Mesothelial cell of epicardium (in vitro differentiated cells): ENCODE measurements at regions not wholly inside any gene's neighbourhood (a gene's known extent, or its start where the extent isn't known, plus 50 kb on each side); places are given as distances from the start of the nearest gene placed in this dataset.

Experiments used
- DNase-seq, 2 experiments: peaks; one replicate each; pipeline ENCODE4 v3.0.0; 2021; ENCODE audit warnings: low spot score in 2 of 2; ENCODE audit not compliant: unreplicated experiment in 2 of 2
- H3K27ac Mint-ChIP-seq: 2 replicates; pipeline ENCODE4 v1.8.0; 2021; ENCODE audit warnings: mixed read lengths
- H3K27me3 Mint-ChIP-seq: 2 replicates; pipeline ENCODE4 v1.8.0; 2021; ENCODE audit warnings: low read depth, mixed read lengths
- H3K36me3 Mint-ChIP-seq: 2 replicates; pipeline ENCODE4 v1.8.0; 2021; ENCODE audit warnings: mixed read lengths
- H3K4me1 Mint-ChIP-seq: 2 replicates; pipeline ENCODE4 v1.8.0; 2021; ENCODE audit warnings: mixed read lengths
- H3K4me3 Mint-ChIP-seq: 2 replicates; pipeline ENCODE4 v1.8.0; 2021; ENCODE audit warnings: mild to moderate bottlenecking, moderate library complexity, mixed read lengths
- H3K9me3 Mint-ChIP-seq: 2 replicates; pipeline ENCODE4 v1.8.0; 2021; ENCODE audit warnings: mixed read lengths
- TF ChIP-seq, protein P1 (sequence below): fragments of 200-600 bp; sonication (generic); IDR thresholded peaks from one replicate; pipeline ENCODE4 v1.5.0; 2021; ENCODE audit warnings: antibody characterized with exemption; ENCODE audit not compliant: unreplicated experiment

DNA sequence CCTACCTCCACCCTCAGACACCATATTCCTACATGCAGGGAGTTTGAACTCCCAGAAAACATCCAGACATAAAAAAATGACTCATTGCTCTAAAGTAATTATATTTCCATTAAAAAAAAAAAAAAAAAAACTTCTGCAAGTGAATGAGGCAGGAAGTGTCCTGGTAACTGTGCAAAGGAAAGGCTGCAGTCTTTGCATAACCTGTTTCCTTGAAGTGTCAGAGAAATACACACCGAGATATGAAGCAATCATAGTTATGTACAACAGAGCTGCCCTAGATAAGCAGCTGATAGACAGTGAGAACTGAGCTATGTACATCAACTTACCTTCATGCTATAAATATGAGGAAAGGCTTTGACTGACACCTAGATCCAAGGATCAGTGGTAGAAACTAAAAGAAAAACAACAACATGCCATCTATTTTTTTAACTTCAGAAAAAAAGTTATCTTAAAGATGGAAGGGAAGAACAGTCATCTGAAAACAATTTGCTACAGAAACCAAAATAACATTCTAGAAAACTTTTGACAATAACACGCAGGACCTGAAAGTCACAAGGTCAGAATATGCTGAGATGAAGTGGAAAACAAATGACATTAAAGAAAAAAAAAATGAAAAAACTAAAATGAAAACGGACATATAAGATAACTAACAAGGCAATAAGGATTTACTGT, 263.2 kb downstream of the SEC23A start:
- H3K27ac Mint-ChIP-seq, result no peak overlapping the region

DNA sequence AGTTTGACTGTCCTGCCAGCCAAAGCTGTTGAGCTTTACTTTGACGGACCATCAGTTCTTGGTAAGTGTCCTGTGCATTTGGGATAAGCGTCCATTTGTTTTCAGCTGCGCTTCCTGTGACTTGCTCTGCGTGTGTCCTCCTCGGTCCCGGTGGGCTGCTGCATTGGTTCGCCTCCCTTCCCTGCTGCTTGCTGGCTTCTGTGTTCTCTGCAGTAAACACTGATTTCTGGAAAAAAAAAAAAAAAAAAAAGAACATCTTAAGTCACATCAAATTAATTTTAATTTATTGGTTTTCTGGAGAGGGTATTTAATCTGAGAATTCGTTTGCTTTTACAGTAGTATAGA, 264.1 kb downstream of the SEC23A start:
- Mint-ChIP-seq H3K36me3 (no peaks in the 10 kb centered on the region), H3K4me3 (no peak overlapping the region)

More for the DNA sequence above, 263.2 kb downstream of the SEC23A start:
- H3K4me1 Mint-ChIP-seq, result peaks cover 9% of the 10 kb centered on the region
- TF ChIP-seq, protein P1, sequence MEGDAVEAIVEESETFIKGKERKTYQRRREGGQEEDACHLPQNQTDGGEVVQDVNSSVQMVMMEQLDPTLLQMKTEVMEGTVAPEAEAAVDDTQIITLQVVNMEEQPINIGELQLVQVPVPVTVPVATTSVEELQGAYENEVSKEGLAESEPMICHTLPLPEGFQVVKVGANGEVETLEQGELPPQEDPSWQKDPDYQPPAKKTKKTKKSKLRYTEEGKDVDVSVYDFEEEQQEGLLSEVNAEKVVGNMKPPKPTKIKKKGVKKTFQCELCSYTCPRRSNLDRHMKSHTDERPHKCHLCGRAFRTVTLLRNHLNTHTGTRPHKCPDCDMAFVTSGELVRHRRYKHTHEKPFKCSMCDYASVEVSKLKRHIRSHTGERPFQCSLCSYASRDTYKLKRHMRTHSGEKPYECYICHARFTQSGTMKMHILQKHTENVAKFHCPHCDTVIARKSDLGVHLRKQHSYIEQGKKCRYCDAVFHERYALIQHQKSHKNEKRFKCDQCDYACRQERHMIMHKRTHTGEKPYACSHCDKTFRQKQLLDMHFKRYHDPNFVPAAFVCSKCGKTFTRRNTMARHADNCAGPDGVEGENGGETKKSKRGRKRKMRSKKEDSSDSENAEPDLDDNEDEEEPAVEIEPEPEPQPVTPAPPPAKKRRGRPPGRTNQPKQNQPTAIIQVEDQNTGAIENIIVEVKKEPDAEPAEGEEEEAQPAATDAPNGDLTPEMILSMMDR, result no peak
- H3K36me3 Mint-ChIP-seq, result no peaks in the 10 kb centered on the region
- H3K9me3 Mint-ChIP-seq, result no peaks in the 10 kb centered on the region
- H3K4me3 Mint-ChIP-seq, result no peak overlapping the region
- H3K27me3 Mint-ChIP-seq, result peaks cover 3% of the 10 kb centered on the region
- DNase-seq, result no peak

DNA sequence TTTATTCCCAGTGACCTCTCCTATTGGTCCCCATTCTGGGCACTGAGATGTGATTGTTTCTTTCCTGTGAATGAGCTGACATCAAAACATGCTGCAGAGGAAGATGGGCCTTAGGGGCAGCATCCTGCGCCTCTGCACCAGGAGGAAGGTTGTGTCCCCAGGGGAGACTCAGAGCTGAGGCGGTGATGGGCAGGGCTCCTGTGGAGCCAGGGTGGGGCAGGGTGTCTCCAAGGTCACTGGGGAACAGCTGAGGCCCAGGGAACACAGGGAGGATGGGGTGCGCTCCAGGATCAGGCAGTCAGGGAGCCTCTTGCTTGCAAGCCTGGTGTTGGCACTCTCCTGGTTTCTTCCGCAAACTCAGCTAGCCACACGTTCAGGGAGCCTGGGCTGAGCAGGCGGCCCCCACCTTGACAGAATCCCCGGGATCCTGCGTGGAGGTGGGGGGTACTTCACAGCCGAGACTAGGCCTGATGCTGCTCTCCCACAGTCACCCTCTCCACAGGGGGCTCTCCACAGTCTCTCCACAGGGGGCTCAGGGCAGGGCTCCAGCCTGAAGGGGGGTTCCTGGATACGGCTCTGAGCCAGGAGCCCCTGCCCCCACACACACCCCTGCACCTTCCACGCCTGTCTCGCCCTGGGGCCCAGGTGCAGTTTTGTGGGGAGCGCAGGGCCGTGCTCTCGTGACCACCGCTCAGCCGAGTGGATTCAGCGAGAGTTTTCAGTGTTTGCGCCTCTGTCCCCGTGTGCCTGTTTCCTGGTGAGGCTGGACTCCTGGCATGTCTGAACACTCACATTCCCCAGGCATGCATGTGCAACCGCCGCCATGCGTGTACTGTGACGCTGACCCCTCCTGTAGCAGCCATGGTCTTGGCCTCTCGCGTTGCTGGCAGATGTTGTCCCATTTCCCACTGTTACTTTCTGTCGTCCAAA, 264.7 kb downstream of the SEC23A start:
- TF ChIP-seq, protein P1, result no peak
- H3K27me3 Mint-ChIP-seq, result peaks cover 3% of the 10 kb centered on the region
- H3K36me3 Mint-ChIP-seq, result no peaks in the 10 kb centered on the region
- H3K4me1 Mint-ChIP-seq, result peaks cover 9% of the 10 kb centered on the region
- H3K27ac Mint-ChIP-seq, result no peak overlapping the region
- no peak overlapping the region for H3K4me3 Mint-ChIP-seq
- no peak for DNase-seq
- H3K9me3 Mint-ChIP-seq, result no peaks in the 10 kb centered on the region

More for the DNA sequence above, 264.1 kb downstream of the SEC23A start:
- Mint-ChIP-seq H3K9me3 (no peaks in the 10 kb centered on the region), H3K4me1 (peaks cover 9% of the 10 kb centered on the region), H3K27me3 (peaks cover 3% of the 10 kb centered on the region), H3K27ac (no peak overlapping the region)
- DNase-seq, result no peak
- TF ChIP-seq, protein P1, result no peak

DNA sequence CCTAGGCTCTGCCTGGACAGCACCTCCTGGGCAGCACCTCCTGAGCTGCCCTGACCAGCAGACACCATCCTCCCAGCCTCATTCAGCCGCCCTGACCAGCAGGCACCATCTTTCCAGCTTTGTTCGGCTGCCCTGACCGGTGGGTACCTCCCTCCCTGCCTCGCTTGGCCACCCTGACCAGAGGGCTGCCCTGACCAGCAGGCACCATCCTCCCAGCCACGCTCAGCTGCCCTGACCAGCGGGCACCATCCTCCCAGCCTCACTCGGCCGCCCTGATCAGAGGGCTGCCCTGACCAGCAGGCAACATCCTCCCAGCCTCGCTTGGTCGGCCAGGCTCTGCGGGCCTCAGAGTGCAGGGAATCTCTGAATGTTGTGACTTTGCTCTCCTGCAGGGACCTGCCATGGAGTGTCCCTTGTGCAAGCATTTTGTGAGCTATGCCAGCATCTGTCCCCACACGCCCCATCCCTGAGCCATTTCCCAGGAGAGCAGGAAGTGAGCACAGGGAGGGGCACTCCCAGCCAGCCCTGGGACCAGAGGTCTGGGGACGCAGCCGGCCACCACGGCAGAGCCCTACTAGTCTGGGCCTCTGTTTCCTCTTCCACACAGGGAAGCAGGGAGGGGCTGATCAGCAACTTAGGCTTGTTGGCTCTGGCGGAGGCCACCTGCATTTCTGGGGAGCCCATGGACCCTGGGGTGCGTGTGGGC, 265.5 kb downstream of the SEC23A start:
- Mint-ChIP-seq H3K9me3 (no peaks in the 10 kb centered on the region), H3K36me3 (no peaks in the 10 kb centered on the region), H3K4me1 (peaks cover 9% of the 10 kb centered on the region), H3K27me3 (peaks cover 3% of the 10 kb centered on the region), H3K4me3 (no peak overlapping the region), H3K27ac (no peak overlapping the region)
- no peak for DNase-seq
- TF ChIP-seq, protein P1, result no peak

DNA sequence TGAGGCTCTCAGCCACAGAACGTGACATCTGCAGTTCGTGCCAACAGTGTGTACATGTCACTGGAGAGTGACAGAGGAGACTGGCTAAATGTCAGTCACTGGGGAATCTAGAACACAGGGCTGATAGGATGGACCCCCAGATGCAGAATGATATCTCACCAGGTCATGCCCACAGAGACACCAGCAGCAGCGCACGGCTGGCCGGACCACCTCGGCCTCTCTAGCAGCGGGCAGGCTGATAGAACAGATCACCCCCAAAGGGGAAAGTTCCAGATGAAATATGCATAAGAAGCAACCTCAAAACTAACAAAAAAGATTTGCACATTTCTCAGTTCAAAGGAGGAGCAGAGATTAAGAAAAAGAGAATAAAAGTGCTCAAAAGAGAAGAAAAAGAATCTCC, 266.5 kb downstream of the SEC23A start:
- Mint-ChIP-seq H3K4me3 (no peak overlapping the region), H3K9me3 (no peaks in the 10 kb centered on the region), H3K4me1 (peaks cover 9% of the 10 kb centered on the region), H3K27me3 (peaks cover 3% of the 10 kb centered on the region), H3K27ac (no peak overlapping the region), H3K36me3 (no peaks in the 10 kb centered on the region)
- TF ChIP-seq, protein P1, result no peak
- DNase-seq, result no peak
